Tibial nerve (tissue), 4 donors: ENCODE measurements at regions not wholly inside any gene's neighbourhood (a gene's known extent, or its start where the extent isn't known, plus 50 kb on each side); places are given as distances from the start of the nearest gene placed in this dataset.

ENCODE experiments used
- CTCF ChIP-seq, 5 experiments: fragments of 200-600 bp in 3 of 5; fragments of 450-650 bp in 2 of 5; sonication (generic) in 3 of 5; IDR thresholded peaks; one replicate each; pipeline ENCODE4 v1.5.1; 2016 to 2019; ENCODE audit warnings: antibody characterized with exemption in 5 of 5, mild to moderate bottlenecking in 3 of 5, moderate library complexity in 2 of 5
- EP300 ChIP-seq, 2 donors: sonication (generic); formaldehyde crosslinking; IDR thresholded peaks; one replicate each; pipeline ENCODE4 v1.6.1; 2017; ENCODE audit warnings: antibody characterized with exemption in 2 of 2, mild to moderate bottlenecking in 1 of 2

DNA sequence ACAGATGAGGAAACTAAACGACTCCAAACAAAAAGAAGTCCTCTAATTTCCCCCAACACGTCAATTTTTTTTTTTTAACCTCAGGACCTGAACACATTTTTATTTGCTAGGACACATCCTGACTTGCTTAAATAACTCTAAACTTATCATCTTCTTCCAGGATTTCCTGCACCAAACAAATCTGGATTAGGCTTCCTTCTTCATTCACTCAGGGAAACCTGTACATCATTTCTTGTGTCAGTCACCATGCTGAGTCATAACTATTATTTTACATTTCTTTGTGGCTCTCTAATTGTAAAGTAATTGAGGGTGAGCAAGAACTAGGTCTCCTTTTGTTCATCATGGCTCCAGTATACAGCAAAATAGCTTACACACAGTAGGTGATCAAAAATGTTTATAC, 433.4 kb upstream of the GBE1 start:
- no peak for TF ChIP-seq EP300 (IDR thresholded peaks at IDR 0.05)
- no peak for TF ChIP-seq CTCF (IDR thresholded peaks at IDR 0.05)
